NCI-H510A (cell line): ENCODE measurements at regions not wholly inside any gene's neighbourhood (a gene's known extent, or its start where the extent isn't known, plus 50 kb on each side); places are given as distances from the start of the nearest gene placed in this dataset.
"Not testable (repeated sequence)": the region's sequence is repeated elsewhere in the genome, so short reads cannot be mapped to it uniquely, and the experiment has no call there.

ENCODE experiments used
- DNase-seq: peaks from one replicate; lab custom pipeline; 2025; lab: John Stamatoyannopoulos, UW

- DNase-seq: not testable (repeated sequence)
These were observed 96.3 kb downstream of the NPIPB11 start for GRCh38 chr16:29310243-29310642.

- DNase-seq: not testable (repeated sequence)
These were observed 96.9 kb downstream of the NPIPB11 start for GRCh38 chr16:29309601-29310000.

- DNase-seq: no peak
These were observed 97.6 kb downstream of the NPIPB11 start for GRCh38 chr16:29308644-29309546.

GRCh38 chr16:29307598-29308507, 98.7 kb downstream of the NPIPB11 start:
- DNase-seq: no peak

GRCh38 chr16:29306943-29307597, 99.4 kb downstream of the NPIPB11 start:
- no peak for DNase-seq

GRCh38 chr16:29306201-29306600, 100.3 kb downstream of the NPIPB11 start:
- DNase-seq: no peak

- not testable (repeated sequence) for DNase-seq
These were observed 101.5 kb downstream of the NPIPB11 start for GRCh38 chr16:29305018-29305417.

- no peak for DNase-seq
These were observed 102.3 kb downstream of the NPIPB11 start for GRCh38 chr16:29304251-29304650.

GRCh38 chr16:29303520-29303919, 103.0 kb downstream of the NPIPB11 start:
- DNase-seq: no peak

- DNase-seq: no peak
These were observed 103.5 kb downstream of the NPIPB11 start for GRCh38 chr16:29302976-29303375.

- not testable (repeated sequence) for DNase-seq
These were observed 104.1 kb downstream of the NPIPB11 start for GRCh38 chr16:29302433-29302832.

GRCh38 chr16:29301662-29302285, 104.7 kb downstream of the NPIPB11 start:
- not testable (repeated sequence) for DNase-seq

GRCh38 chr16:29300541-29301535, 105.7 kb downstream of the NPIPB11 start:
- not testable (repeated sequence) for DNase-seq

- DNase-seq: not testable (repeated sequence)
These were observed 106.5 kb downstream of the NPIPB11 start for GRCh38 chr16:29300030-29300491.

- DNase-seq: not testable (repeated sequence)
These were observed 107.5 kb downstream of the NPIPB11 start for GRCh38 chr16:29298997-29299396.

GRCh38 chr16:29298307-29298706, 108.2 kb downstream of the NPIPB11 start:
- not testable (repeated sequence) for DNase-seq

GRCh38 chr16:29297809-29298177, 108.7 kb downstream of the NPIPB11 start:
- DNase-seq: not testable (repeated sequence)

- DNase-seq: not testable (repeated sequence)
These were observed 109.2 kb downstream of the NPIPB11 start for GRCh38 chr16:29297144-29297808.

GRCh38 chr16:29296176-29296575, 110.3 kb downstream of the NPIPB11 start:
- not testable (repeated sequence) for DNase-seq
